Ovary (tissue), 3 donors: ENCODE measurements at regions not wholly inside any gene's neighbourhood (a gene's known extent, or its start where the extent isn't known, plus 50 kb on each side); places are given as distances from the start of the nearest gene placed in this dataset.

ENCODE experiments used
- POLR2A ChIP-seq: fragments of 450-650 bp; IDR thresholded peaks from one replicate; pipeline ENCODE4 v1.6.1; 2017; ENCODE audit warnings: antibody characterized with exemption, mild to moderate bottlenecking, moderate library complexity
- TF ChIP-seq, protein P1 (sequence below), 3 donors: fragments of 450-650 bp in 2 of 3; fragments of 200-600 bp in 1 of 3; IDR thresholded peaks; one replicate each; pipeline versions ENCODE4 v1.5.1 to v1.8.0; 2016 to 2022; ENCODE audit warnings: antibody characterized with exemption in 3 of 3, mild to moderate bottlenecking in 1 of 3
- donor health status: DM: no; HTN: no; CAD: no.

DNA sequence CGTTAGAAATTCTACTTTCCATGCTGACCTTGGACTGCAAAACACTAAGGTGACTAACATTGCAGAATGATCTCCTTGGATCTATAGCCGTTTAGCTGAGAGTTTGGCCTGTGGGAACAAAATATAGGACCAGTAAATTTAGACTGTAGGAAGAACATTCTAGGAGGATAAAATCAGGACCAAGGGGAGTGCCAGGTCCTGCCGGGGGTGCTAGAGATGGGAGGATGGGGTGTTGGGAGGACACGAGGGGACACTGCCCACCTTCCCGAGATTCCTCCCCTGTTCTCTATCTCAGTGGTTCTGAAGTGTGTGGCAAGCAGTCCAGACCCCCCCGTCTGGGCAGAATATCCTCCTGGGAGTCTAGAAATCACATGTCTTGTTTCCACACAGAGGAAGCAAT lies 445.2 kb downstream of the ZSWIM6 start:
- TF ChIP-seq, protein P1, sequence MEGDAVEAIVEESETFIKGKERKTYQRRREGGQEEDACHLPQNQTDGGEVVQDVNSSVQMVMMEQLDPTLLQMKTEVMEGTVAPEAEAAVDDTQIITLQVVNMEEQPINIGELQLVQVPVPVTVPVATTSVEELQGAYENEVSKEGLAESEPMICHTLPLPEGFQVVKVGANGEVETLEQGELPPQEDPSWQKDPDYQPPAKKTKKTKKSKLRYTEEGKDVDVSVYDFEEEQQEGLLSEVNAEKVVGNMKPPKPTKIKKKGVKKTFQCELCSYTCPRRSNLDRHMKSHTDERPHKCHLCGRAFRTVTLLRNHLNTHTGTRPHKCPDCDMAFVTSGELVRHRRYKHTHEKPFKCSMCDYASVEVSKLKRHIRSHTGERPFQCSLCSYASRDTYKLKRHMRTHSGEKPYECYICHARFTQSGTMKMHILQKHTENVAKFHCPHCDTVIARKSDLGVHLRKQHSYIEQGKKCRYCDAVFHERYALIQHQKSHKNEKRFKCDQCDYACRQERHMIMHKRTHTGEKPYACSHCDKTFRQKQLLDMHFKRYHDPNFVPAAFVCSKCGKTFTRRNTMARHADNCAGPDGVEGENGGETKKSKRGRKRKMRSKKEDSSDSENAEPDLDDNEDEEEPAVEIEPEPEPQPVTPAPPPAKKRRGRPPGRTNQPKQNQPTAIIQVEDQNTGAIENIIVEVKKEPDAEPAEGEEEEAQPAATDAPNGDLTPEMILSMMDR (IDR thresholded peaks at IDR 0.05): no peak
- TF ChIP-seq POLR2A: no peak
